GM18505 (cell line): ENCODE measurements at regions not wholly inside any gene's neighbourhood (a gene's known extent, or its start where the extent isn't known, plus 50 kb on each side); places are given as distances from the start of the nearest gene placed in this dataset.

Experiments used
- ATAC-seq: cut with Tn5 transposase; IDR thresholded peaks from one replicate; pipeline ENCODE4 v1.9.1; 2021; ENCODE audit not compliant: unreplicated experiment
- POLR2A ChIP-seq: IDR thresholded peaks from 4 replicates; pipeline ENCODE4 v1.6.1; 2011; ENCODE audit warnings: borderline replicate concordance; ENCODE audit not compliant: insufficient read depth, insufficient read length; ENCODE audit errors: extremely low read depth

DNA sequence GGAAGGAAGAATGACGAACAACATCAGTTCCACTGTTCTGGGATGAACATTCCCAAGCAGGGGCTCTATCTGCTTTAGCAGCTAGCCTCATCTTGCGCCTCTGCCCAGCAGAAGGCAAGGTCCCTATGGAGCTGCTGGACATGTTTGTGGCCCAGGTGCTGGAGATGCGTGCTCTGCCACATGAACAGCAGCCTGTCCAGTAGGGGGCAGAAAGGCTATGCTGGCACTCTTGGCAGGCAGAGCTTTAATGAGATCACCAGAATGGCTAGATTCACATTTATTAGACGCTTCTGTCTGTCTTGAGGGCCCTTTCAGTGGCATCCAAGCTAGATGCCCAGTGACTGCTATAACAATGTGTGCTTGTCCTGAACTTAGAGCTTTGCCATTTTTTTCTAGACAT, 1826.0 kb downstream of the STIM2 start:
- no peak for ATAC-seq
- TF ChIP-seq POLR2A: no peak

DNA sequence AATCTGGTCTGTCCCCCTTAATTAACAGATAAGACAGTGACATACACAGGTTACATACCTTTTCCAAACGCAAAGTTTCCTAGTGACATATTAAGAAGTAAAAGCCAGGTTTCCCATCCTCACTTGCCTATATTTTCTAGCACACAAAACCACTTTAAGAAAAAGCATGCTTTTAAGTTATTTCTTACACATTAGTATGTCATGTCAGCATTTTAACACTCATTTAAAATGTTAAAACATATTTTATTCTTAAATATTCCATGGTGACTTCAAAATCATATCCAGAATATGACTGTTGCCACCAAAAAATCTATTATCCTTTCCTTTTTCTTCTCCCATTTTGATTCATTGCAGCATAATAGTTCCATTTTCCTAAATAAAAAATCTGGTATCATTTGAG, 1830.2 kb downstream of the STIM2 start:
- no peak for TF ChIP-seq POLR2A
- no peak for ATAC-seq

DNA sequence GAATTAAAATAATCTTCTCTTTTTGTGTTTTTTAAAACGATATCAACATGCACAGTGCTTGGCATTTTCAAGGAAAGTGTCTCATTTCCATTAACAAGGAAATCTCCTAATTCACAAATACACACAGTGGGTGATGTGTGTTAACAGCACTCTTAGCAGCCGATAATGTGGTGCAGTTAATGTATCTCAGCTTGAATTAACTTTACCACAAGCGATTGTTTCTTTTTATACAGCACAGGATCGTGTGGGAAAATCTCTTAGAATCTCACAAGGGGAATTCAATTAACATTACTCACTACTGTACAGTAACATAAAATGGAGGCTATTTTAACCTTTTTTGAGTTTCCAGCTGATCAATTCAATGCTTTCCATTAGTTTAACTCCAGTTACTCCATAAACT, 1841.9 kb downstream of the STIM2 start:
- no peak for ATAC-seq
- no peak for TF ChIP-seq POLR2A

DNA sequence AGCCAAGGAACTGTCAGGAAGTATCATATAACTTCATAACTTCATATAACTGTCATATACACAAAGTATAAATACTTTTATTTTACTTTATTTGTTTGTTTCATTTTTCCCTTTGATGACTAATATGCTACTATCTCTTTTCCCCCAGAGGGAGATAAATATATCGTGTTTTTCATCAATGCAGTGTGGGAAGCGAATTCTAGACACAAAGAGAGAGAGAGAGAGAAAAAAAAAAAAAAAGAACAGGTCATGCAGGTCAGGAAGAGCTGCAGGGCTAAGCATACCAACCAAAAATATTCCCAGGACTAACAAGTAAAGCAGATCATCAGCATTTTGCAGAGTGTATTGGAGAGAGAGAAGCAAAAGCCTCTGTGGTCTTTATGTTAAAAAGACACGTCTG, 1849.2 kb downstream of the STIM2 start:
- ATAC-seq: no peak
- no peak for TF ChIP-seq POLR2A

DNA sequence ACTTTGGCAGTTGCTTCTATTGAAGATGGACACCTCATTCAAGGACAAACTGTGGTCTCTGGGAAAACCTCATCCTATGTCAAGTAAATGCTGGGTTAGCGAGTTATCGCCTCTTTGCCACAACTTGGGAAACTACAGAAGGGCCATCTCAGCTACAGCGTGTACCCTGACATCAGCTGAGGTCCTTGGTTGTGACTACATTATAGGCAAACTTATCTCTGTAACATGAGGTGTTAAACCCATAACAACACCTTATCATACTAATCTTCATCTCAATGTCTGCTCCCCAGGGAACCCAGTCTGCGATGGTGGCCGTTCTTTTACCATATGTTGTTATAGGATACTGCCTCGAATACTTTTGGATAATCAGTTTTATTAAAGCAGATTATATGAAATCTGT, 1862.7 kb downstream of the STIM2 start:
- no peak for ATAC-seq
- TF ChIP-seq POLR2A: no peak

DNA sequence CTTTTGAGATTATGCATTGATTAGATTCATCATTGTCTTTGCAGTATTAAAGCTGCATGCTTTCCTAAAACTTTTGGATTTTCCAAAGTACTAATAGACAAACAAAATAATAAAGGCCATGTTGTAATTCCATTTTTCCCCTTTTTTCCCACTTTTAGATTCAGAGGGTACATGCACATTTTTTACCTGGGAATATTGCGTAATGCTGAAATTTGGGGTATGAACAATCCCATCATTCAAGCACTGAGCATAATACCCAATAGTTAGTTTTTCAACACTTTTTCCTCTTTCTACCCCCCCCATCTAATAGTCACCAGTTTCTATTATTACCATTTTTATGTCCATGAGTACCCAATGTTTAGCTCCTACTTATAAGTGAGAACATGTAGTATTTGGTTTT, 1863.6 kb downstream of the STIM2 start:
- no peak for TF ChIP-seq POLR2A

DNA sequence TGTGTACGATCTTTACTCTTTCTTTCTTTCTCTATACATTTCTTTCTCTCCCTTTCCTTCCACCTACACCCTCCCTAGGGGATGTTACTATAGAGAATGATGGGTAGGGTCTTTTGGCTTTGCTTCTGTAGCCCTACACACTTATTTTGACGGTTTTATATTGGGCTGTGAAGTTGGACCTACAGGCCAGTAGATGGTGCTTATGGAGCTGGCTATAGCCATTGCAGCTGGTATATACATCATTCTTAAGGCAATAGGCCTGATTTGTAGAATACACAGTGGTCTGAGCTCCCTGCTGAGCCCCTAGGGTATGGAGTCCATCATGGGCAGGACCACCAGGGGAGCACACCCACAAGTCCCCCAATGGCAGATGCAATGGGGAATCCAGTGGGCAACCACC, 1869.7 kb downstream of the STIM2 start:
- no peak for ATAC-seq
- no peak for TF ChIP-seq POLR2A

More for the DNA sequence above, 1863.6 kb downstream of the STIM2 start:
- no peak for ATAC-seq

DNA sequence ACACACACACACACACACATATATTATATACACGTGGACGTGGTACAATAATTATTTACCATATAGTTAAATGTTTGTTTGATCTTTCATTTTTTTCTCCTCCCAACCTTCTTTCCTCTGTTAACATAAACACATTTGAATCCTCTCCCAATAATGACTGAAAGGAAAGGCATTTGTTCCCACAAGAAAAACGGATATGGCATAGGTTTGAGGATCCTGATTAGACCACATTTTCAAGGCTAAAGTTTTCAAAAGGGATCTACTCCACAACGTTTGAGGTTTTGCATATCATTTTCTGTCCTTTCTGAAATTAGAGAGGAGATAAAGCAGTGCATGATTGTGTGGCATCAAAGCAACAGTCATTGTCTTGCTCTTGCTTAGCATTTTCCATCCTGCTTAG, 1883.4 kb downstream of the STIM2 start:
- no peak for ATAC-seq
- no peak for TF ChIP-seq POLR2A

DNA sequence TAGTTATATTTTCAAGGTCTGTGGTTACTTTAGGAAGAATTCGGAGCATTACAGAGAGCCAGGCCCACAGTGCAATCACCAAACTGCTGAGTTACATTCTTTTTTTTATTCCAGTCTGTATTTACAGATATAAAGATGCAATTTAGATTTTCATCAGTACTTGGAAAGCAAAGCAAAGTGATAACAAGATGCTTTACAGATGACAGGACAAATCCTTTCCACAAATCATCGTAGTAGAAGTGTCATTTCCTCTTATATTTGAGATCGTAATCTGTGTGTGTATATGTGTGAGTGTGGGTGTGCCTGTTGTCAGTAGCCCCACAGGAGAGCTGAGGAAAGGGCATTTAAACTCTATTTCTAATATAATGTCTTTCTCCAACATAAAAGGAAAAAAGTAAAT, 1893.7 kb downstream of the STIM2 start:
- TF ChIP-seq POLR2A: no peak
- ATAC-seq: no peak

DNA sequence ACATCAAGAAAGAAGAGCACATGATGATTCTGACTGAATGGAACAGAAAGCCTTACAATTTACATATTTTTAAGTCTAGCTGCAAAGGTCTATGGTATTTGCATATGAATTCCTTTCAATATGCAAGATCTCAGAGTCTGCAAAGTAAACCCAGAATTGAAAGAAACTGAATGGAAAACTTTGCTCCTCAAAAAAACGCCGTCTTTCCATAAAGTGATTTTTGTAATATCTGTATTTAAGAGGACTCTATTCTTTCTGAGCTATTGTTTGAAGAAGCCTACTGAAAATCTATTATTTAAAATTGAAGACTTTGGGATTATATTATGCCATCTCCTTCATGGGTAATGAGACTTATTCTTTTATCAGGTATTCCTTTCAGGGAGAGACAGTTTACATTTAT, 1894.4 kb downstream of the STIM2 start:
- no peak for TF ChIP-seq POLR2A
- ATAC-seq: no peak

DNA sequence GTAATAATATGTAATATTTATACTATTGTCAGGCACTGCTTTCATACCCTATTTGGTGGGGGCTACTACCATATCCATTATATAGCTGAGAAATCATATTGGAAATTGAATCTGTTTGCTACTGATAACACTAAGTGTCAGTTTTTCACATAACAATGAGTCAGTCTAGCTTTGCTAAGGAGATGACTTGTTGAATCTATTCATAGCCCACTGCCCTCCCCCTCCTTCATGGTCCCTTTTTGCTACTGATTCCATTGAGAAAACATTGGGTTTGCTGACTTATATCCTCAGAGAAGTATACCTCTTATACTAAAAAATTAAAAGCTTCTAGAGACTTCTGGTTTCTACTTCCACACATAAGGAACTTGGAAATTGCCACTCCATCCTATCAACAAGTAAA, 1898.4 kb downstream of the STIM2 start:
- no peak for ATAC-seq
- no peak for TF ChIP-seq POLR2A

DNA sequence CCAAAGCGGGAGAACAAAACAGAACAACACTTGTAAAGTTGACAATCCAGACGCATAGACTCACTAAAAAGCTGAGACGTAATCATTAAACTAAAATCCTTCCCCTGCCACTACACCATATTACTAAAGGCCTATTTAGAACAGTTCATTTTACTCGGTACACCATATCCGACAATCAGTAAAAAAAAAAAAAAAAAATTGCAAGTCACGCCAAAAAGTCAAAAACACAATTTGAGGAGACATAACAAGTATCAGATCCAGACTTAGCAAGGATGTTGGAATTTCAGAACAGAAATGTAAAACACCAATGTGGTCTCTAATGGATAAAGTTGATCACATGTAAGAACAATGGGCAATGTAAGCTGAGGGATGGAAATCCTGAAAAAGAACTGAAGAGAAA, 1899.4 kb downstream of the STIM2 start:
- no peak for ATAC-seq
- no peak for TF ChIP-seq POLR2A

DNA sequence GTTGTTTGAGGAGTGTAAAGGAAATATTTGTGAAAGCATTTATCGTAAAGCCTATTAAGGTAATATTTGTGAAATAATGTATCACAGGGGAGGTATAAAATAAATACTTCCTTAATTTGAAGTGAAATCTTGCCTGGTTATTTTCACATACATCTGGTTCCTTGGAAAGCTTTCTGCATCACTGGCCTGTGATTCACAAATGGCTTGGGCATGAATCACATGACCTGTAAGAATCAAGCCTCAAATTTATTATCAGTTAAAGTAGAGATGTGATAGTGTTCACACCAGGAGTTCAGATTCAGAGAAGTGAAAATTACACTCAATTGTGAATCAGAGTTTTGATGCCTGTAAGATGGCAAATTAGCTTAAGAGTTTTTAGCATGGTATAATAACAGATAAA, 1911.4 kb downstream of the STIM2 start:
- no peak for ATAC-seq
- no peak for TF ChIP-seq POLR2A

DNA sequence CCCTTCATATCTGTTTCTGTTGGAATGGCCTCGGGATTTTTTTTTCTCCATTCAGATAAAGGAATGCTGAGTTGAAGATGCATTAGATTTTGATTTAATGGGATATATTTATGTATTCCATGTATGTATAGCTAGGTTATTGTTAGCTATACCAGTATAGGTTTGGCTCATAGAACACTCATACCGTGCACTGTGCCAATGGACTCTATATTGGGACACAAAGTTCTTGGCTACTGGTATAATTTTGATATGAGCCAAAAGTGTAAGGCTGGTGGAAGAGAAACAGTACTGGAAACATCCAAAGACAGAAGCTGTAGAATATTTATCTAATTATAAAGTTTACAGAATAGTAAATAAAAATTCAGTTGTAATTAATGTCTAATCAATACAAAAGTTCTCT, 1912.1 kb downstream of the STIM2 start:
- no peak for ATAC-seq
- no peak for TF ChIP-seq POLR2A

DNA sequence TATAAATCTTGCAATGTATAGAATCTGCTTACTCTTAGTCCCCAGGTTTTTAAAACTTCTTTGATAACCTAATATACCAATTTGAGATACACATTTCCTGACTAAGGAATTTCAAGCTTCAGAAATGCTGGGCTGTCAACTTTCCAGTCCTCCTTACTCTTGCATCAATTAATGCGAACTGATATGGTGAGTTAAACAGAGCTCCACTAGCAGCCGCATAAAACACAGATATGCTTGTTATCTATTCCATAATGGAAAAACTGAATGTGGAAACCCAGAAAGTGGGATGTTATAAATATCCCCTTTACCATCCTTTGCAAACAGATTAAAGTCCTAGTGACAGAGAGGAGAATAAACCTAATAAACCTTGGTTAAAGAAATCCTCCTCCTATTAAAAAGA, 1913.7 kb downstream of the STIM2 start:
- no peak for ATAC-seq
- no peak for TF ChIP-seq POLR2A
